ENCODE measurements at regions not wholly inside any gene's neighbourhood (a gene's known extent, or its start where the extent isn't known, plus 50 kb on each side); places are given as distances from the start of the nearest gene placed in this dataset.

DNA sequence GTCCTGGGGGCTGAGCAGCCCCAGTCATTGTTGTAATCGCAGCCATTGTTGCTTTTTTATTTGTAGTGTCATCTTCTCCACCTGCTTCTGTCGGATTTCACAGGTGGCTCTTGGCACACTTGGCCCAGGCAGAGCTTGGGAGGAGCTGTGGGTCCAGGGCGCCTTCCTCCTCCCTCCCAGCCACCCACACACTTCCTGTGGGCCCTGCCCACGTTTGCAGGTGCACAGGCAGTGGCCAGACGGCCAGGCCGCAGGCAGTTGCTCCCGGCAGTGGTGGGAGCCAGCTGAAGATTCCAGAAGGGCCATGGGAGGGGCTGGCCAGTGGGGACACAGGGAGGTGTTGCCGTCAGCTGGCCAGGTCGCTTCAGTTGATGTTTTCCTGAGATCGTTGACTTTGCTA, 1191.9 kb downstream of the BRD1 start:
- Histone ChIP-seq H3K27me3 (ENCODE audit: control insufficient read depth in 2 of 2, insufficient read depth in 2 of 2, low read length in 2 of 2) (no peaks in the 10 kb centered on the region), H3K36me3 (ENCODE audit: control insufficient read depth in 2 of 2, insufficient read depth in 2 of 2, low read length in 2 of 2) (no peaks in the 10 kb centered on the region), H3K4me3 (ENCODE audit: low read length in 2 of 2) (no peak overlapping the region), H3K9ac (ENCODE audit: low read depth in 1 of 2, low read length in 2 of 2) (no peak overlapping the region), H3K27ac (ENCODE audit: low read depth in 2 of 2, low read length in 2 of 2) (no peak overlapping the region), H3K4me1 (ENCODE audit: control insufficient read depth in 2 of 2, insufficient read depth in 2 of 2, low read length in 2 of 2) (peaks cover 0 to 9% of the 10 kb centered on the region in 2 donors), H3K9me3 (ENCODE audit: control insufficient read depth in 2 of 2, low read length in 2 of 2) (no peaks in the 10 kb centered on the region)

DNA sequence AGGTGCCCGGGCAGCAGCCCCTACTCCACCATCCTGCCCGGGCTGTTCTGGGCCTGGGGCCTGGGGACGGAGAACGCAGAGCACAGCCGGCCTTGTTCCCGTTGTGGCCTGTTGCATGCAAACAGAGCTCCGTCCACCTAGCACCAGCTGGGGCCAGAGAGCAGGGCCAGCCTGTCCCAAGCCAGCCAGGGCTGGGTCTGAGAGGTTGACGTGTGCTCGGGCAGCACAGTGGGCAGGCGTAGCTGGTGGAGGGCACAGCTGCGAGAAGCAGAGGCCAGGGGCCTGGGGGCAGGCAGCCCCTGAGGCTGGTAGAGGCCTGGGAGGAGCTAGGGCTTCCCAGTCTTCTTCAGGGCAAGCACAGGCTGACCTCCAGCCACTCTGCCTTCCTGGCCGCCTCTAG, 1192.6 kb downstream of the BRD1 start:
- Histone ChIP-seq H3K9me3 (ENCODE audit: control insufficient read depth in 2 of 2, low read length in 2 of 2) (no peaks in the 10 kb centered on the region), H3K36me3 (ENCODE audit: control insufficient read depth in 2 of 2, insufficient read depth in 2 of 2, low read length in 2 of 2) (no peaks in the 10 kb centered on the region), H3K27ac (ENCODE audit: low read depth in 2 of 2, low read length in 2 of 2) (no peak overlapping the region), H3K27me3 (ENCODE audit: control insufficient read depth in 2 of 2, insufficient read depth in 2 of 2, low read length in 2 of 2) (no peaks in the 10 kb centered on the region), H3K9ac (ENCODE audit: low read depth in 1 of 2, low read length in 2 of 2) (no peak overlapping the region), H3K4me3 (ENCODE audit: low read length in 2 of 2) (no peak overlapping the region), H3K4me1 (ENCODE audit: control insufficient read depth in 2 of 2, insufficient read depth in 2 of 2, low read length in 2 of 2) (peaks cover 0 to 9% of the 10 kb centered on the region in 2 donors)

GRCh38 chr22:48633996-48634836, 1193.5 kb downstream of the BRD1 start:
- Histone ChIP-seq H3K9me3 (ENCODE audit: control insufficient read depth in 2 of 2, low read length in 2 of 2) (no peaks in the 10 kb centered on the region), H3K27me3 (ENCODE audit: control insufficient read depth in 2 of 2, insufficient read depth in 2 of 2, low read length in 2 of 2) (no peaks in the 10 kb centered on the region), H3K4me1 (ENCODE audit: control insufficient read depth in 2 of 2, insufficient read depth in 2 of 2, low read length in 2 of 2) (peaks cover 0 to 9% of the 10 kb centered on the region in 2 donors), H3K27ac (ENCODE audit: low read depth in 2 of 2, low read length in 2 of 2) (no peak overlapping the region), H3K4me3 (ENCODE audit: low read length in 2 of 2) (no peak overlapping the region), H3K9ac (ENCODE audit: low read depth in 1 of 2, low read length in 2 of 2) (no peak overlapping the region), H3K36me3 (ENCODE audit: control insufficient read depth in 2 of 2, insufficient read depth in 2 of 2, low read length in 2 of 2) (no peaks in the 10 kb centered on the region)

- H3K36me3 ChIP-seq (ENCODE audit: control insufficient read depth in 2 of 2, insufficient read depth in 2 of 2, low read length in 2 of 2), result no peaks in the 10 kb centered on the region
- H3K9me3 ChIP-seq (ENCODE audit: control insufficient read depth in 2 of 2, low read length in 2 of 2), result no peaks in the 10 kb centered on the region
- no peak overlapping the region for H3K27ac ChIP-seq (ENCODE audit: low read depth in 2 of 2, low read length in 2 of 2)
- H3K9ac ChIP-seq (ENCODE audit: low read depth in 1 of 2, low read length in 2 of 2), result no peak overlapping the region
- peaks cover 0 to 9% of the 10 kb centered on the region in 2 donors for H3K4me1 ChIP-seq (ENCODE audit: control insufficient read depth in 2 of 2, insufficient read depth in 2 of 2, low read length in 2 of 2)
- H3K27me3 ChIP-seq (ENCODE audit: control insufficient read depth in 2 of 2, insufficient read depth in 2 of 2, low read length in 2 of 2), result no peaks in the 10 kb centered on the region
- no peak overlapping the region for H3K4me3 ChIP-seq (ENCODE audit: low read length in 2 of 2)
Measured at GRCh38 chr22:48632646-48633246, 1194.9 kb downstream of the BRD1 start.

- Histone ChIP-seq H3K9me3 (ENCODE audit: control insufficient read depth in 2 of 2, low read length in 2 of 2) (no peaks in the 10 kb centered on the region), H3K4me3 (ENCODE audit: low read length in 2 of 2) (no peak overlapping the region), H3K27ac (ENCODE audit: low read depth in 2 of 2, low read length in 2 of 2) (no peak overlapping the region), H3K9ac (ENCODE audit: low read depth in 1 of 2, low read length in 2 of 2) (no peak overlapping the region), H3K27me3 (ENCODE audit: control insufficient read depth in 2 of 2, insufficient read depth in 2 of 2, low read length in 2 of 2) (no peaks in the 10 kb centered on the region), H3K36me3 (ENCODE audit: control insufficient read depth in 2 of 2, insufficient read depth in 2 of 2, low read length in 2 of 2) (no peaks in the 10 kb centered on the region), H3K4me1 (ENCODE audit: control insufficient read depth in 2 of 2, insufficient read depth in 2 of 2, low read length in 2 of 2) (peaks cover 0 to 9% of the 10 kb centered on the region in 2 donors)
Measured at GRCh38 chr22:48631288-48631863, 1196.3 kb downstream of the BRD1 start.

- H3K27me3 ChIP-seq (ENCODE audit: control insufficient read depth in 2 of 2, insufficient read depth in 2 of 2, low read length in 2 of 2), result no peaks in the 10 kb centered on the region
- H3K4me1 ChIP-seq (ENCODE audit: control insufficient read depth in 2 of 2, insufficient read depth in 2 of 2, low read length in 2 of 2), result peaks cover 0 to 8% of the 10 kb centered on the region in 2 donors
Measured at GRCh38 chr22:48630848-48631247, 1196.8 kb downstream of the BRD1 start.

GRCh38 chr22:48630433-48630754, 1197.3 kb downstream of the BRD1 start:
- Histone ChIP-seq H3K4me3 (ENCODE audit: low read length in 2 of 2) (no peak overlapping the region), H3K4me1 (ENCODE audit: control insufficient read depth in 2 of 2, insufficient read depth in 2 of 2, low read length in 2 of 2) (peaks cover 0 to 4% of the 10 kb centered on the region in 2 donors), H3K9me3 (ENCODE audit: control insufficient read depth in 2 of 2, low read length in 2 of 2) (no peaks in the 10 kb centered on the region), H3K27ac (ENCODE audit: low read depth in 2 of 2, low read length in 2 of 2) (no peak overlapping the region), H3K9ac (ENCODE audit: low read depth in 1 of 2, low read length in 2 of 2) (no peak overlapping the region), H3K27me3 (ENCODE audit: control insufficient read depth in 2 of 2, insufficient read depth in 2 of 2, low read length in 2 of 2) (no peaks in the 10 kb centered on the region), H3K36me3 (ENCODE audit: control insufficient read depth in 2 of 2, insufficient read depth in 2 of 2, low read length in 2 of 2) (no peaks in the 10 kb centered on the region)

More at GRCh38 chr22:48630848-48631247, 1196.8 kb downstream of the BRD1 start:
- no peaks in the 10 kb centered on the region for H3K36me3 ChIP-seq (ENCODE audit: control insufficient read depth in 2 of 2, insufficient read depth in 2 of 2, low read length in 2 of 2)
- H3K27ac ChIP-seq (ENCODE audit: low read depth in 2 of 2, low read length in 2 of 2), result no peak overlapping the region
- no peaks in the 10 kb centered on the region for H3K9me3 ChIP-seq (ENCODE audit: control insufficient read depth in 2 of 2, low read length in 2 of 2)
- H3K4me3 ChIP-seq (ENCODE audit: low read length in 2 of 2), result no peak overlapping the region
- H3K9ac ChIP-seq (ENCODE audit: low read depth in 1 of 2, low read length in 2 of 2), result no peak overlapping the region

DNA sequence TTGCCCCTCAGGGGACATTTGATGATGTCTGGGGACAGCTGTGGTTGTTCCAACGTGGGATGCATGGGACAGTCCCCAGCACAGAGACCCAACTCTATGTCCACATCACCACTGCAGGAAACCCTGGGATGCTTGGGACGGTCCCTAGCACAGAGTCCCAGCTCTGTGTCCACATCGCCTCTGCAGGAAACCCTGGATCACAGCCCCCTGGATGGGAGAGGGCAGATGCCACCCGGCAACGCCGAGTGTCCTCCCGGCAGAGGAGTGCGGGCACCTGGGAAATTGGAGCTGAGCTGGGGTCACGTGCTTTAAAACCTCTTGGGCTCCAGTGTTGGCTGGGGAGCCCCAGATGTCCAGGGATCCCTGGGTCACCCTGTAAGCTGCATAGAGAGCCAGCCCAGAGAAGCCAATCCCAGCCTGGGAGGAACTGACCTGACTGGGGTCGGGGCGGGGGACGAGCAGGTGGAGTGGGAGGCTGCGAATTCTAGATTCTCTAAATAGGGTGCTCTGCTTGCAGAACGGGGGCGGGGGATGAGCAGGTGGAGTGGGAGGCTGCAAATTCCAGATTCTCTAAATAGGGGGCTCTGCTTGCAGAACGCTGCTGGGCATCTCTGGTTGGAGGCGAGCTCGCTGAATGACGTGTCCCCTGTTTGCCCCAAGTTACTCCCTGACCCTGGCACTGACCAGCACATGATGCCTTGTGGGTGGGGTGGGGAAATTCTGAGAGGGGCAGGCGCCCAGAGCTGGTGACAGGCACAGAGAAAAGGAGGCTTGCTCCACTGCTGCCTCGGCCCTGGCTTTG, 1197.8 kb downstream of the BRD1 start:
- no peak overlapping the region for H3K4me3 ChIP-seq (ENCODE audit: low read length in 2 of 2)
- H3K36me3 ChIP-seq (ENCODE audit: control insufficient read depth in 2 of 2, insufficient read depth in 2 of 2, low read length in 2 of 2), result no peaks in the 10 kb centered on the region
- no peak overlapping the region for H3K9ac ChIP-seq (ENCODE audit: low read depth in 1 of 2, low read length in 2 of 2)
- H3K27ac ChIP-seq (ENCODE audit: low read depth in 2 of 2, low read length in 2 of 2), result no peak overlapping the region
- H3K27me3 ChIP-seq (ENCODE audit: control insufficient read depth in 2 of 2, insufficient read depth in 2 of 2, low read length in 2 of 2), result no peaks in the 10 kb centered on the region
- H3K4me1 ChIP-seq (ENCODE audit: control insufficient read depth in 2 of 2, insufficient read depth in 2 of 2, low read length in 2 of 2), result no peaks in the 10 kb centered on the region
- H3K9me3 ChIP-seq (ENCODE audit: control insufficient read depth in 2 of 2, low read length in 2 of 2), result no peaks in the 10 kb centered on the region

DNA sequence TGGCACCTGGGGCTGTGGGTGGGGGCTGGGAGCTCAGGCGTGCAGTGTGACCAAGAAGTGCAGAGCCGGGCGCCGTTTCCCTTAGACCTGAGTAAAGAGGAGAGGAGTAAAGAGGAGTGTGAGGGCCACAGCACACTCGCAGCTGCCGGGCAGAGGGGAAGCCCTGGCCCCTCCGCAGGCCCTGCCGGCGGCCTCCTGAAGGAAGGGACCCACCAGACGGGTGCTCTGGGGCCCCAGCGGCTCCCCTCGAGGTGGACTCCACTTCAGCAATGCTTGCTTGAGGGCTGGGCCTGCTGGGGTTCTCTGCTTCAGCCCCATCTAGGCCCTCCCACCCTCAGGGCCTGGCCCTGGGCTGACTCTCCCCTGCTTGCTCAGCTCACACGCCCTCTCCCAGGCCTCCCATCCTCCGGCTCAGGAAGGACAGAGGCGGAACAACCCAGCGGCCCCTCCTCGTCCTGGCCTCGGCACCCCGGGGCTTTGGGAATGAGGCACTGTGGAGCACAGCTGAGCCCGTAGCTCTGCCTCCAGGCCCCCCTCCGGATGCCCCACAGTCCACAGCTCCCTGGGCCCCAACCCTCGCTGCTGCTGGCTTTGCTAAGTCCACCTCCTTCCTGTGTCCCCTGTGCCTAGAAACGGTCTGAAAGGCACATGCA, 1198.7 kb downstream of the BRD1 start:
- H3K36me3 ChIP-seq (ENCODE audit: control insufficient read depth in 2 of 2, insufficient read depth in 2 of 2, low read length in 2 of 2), result no peaks in the 10 kb centered on the region
- H3K9me3 ChIP-seq (ENCODE audit: control insufficient read depth in 2 of 2, low read length in 2 of 2), result no peaks in the 10 kb centered on the region
- H3K27me3 ChIP-seq (ENCODE audit: control insufficient read depth in 2 of 2, insufficient read depth in 2 of 2, low read length in 2 of 2), result no peaks in the 10 kb centered on the region
- H3K4me3 ChIP-seq (ENCODE audit: low read length in 2 of 2), result no peak overlapping the region
- H3K4me1 ChIP-seq (ENCODE audit: control insufficient read depth in 2 of 2, insufficient read depth in 2 of 2, low read length in 2 of 2), result no peaks in the 10 kb centered on the region
- H3K9ac ChIP-seq (ENCODE audit: low read depth in 1 of 2, low read length in 2 of 2), result no peak overlapping the region
- no peak overlapping the region for H3K27ac ChIP-seq (ENCODE audit: low read depth in 2 of 2, low read length in 2 of 2)
